Glutamatergic neuron (in vitro differentiated cells): ENCODE measurements at regions not wholly inside any gene's neighbourhood (a gene's known extent, or its start where the extent isn't known, plus 50 kb on each side); places are given as distances from the start of the nearest gene placed in this dataset.

Source experiments
- DNase-seq: peaks from one replicate; pipeline ENCODE4 v3.0.0; 2022
- H3K27ac Mint-ChIP-seq: one replicate; pipeline ENCODE4 v1.8.0; 2020; ENCODE audit warnings: mild to moderate bottlenecking, mixed read lengths, inconsistent platforms; ENCODE audit not compliant: unreplicated experiment
- H3K27me3 Mint-ChIP-seq: one replicate; pipeline ENCODE4 v1.8.0; 2020; ENCODE audit warnings: mild to moderate bottlenecking, moderate library complexity, mixed read lengths, inconsistent platforms; ENCODE audit not compliant: unreplicated experiment
- H3K36me3 Mint-ChIP-seq: one replicate; pipeline ENCODE4 v1.8.0; 2020; ENCODE audit warnings: mild to moderate bottlenecking, mixed read lengths, inconsistent platforms; ENCODE audit not compliant: unreplicated experiment
- H3K4me1 Mint-ChIP-seq: one replicate; pipeline ENCODE4 v1.8.0; 2020; ENCODE audit warnings: mild to moderate bottlenecking, low read depth, mixed read lengths, inconsistent platforms; ENCODE audit not compliant: unreplicated experiment
- H3K4me3 Mint-ChIP-seq: one replicate; pipeline ENCODE4 v1.8.0; 2020; ENCODE audit warnings: mild to moderate bottlenecking, mixed read lengths, inconsistent platforms; ENCODE audit not compliant: unreplicated experiment
- H3K9me3 Mint-ChIP-seq: one replicate; pipeline ENCODE4 v1.8.0; 2020; ENCODE audit warnings: mild to moderate bottlenecking, moderate library complexity, mixed read lengths, inconsistent platforms; ENCODE audit not compliant: unreplicated experiment
- CTCF ChIP-seq: fragments of 200-600 bp; sonication (generic); IDR thresholded peaks from one replicate; pipeline ENCODE4 v1.5.0; 2021; ENCODE audit not compliant: partially characterized antibody, unreplicated experiment

- DNase-seq, result no peak
- H3K27ac Mint-ChIP-seq, result no peak overlapping the region
- H3K4me1 Mint-ChIP-seq, result peaks cover 4% of the 10 kb centered on the region
- TF ChIP-seq CTCF, result no peak
- H3K9me3 Mint-ChIP-seq, result no peaks in the 10 kb centered on the region
- no peaks in the 10 kb centered on the region for H3K36me3 Mint-ChIP-seq
- H3K27me3 Mint-ChIP-seq, result peaks cover 1% of the 10 kb centered on the region
- no peak overlapping the region for H3K4me3 Mint-ChIP-seq
Measured at GRCh38 chr2:194314042-194314441, 1343.0 kb upstream of the SLC39A10 start.

DNA sequence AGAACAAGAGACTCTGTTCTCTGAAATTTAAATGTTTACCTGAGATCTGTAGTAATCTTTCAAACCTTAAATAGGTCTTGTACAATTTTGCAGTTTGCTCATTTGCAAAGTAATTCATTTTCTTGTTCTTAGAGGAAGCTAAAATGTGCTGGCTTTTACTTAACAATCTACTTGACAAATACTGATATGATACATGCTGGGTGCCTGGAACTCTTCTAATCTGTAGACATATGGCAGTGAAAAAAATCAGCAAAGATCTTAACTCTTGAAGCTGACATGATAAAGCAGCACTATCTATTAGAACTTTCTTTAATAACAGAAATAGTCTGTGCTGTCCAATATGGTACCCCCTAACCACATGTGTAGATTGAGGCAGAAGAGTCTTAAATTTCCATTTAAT, 1352.8 kb upstream of the SLC39A10 start:
- no peak overlapping the region for H3K27ac Mint-ChIP-seq
- DNase-seq, result no peak

GRCh38 chr2:194301946-194302345, 1355.1 kb upstream of the SLC39A10 start:
- Mint-ChIP-seq H3K4me1 (peaks cover 5% of the 10 kb centered on the region), H3K36me3 (no peaks in the 10 kb centered on the region), H3K4me3 (no peak overlapping the region), H3K27me3 (no peaks in the 10 kb centered on the region), H3K9me3 (no peaks in the 10 kb centered on the region), H3K27ac (no peak overlapping the region)
- TF ChIP-seq CTCF, result no peak
- no peak for DNase-seq

More for the DNA sequence above, 1352.8 kb upstream of the SLC39A10 start:
- no peaks in the 10 kb centered on the region for H3K9me3 Mint-ChIP-seq
- no peaks in the 10 kb centered on the region for H3K36me3 Mint-ChIP-seq
- TF ChIP-seq CTCF, result no peak
- H3K27me3 Mint-ChIP-seq, result peaks cover 1% of the 10 kb centered on the region
- no peak overlapping the region for H3K4me3 Mint-ChIP-seq
- peaks cover 5% of the 10 kb centered on the region for H3K4me1 Mint-ChIP-seq

DNA sequence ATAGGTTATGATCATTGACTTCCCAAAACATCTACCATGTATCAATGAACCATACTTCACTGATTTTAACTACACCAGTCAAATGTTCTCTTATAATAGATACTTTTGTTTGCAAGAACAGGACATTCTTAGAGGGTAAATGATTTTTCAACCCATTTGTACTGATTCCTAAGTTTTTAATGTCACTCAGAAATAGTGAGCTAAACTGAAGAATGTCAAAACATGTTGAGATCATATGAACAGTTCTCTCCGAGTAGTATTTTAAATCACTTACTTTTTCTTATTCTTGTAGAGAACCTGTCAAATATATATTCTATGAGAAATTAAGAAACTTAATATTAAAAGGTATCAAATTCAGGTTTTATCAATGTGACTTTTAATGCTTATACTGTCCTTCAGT, 1362.9 kb upstream of the SLC39A10 start:
- Mint-ChIP-seq H3K4me3 (no peak overlapping the region), H3K27ac (no peak overlapping the region), H3K4me1 (no peaks in the 10 kb centered on the region), H3K27me3 (peaks cover 2% of the 10 kb centered on the region), H3K36me3 (no peaks in the 10 kb centered on the region), H3K9me3 (no peaks in the 10 kb centered on the region)
- no peak for DNase-seq
- no peak for TF ChIP-seq CTCF

GRCh38 chr2:194291104-194291503, 1365.9 kb upstream of the SLC39A10 start:
- Mint-ChIP-seq H3K36me3 (no peaks in the 10 kb centered on the region), H3K4me3 (no peak overlapping the region), H3K9me3 (no peaks in the 10 kb centered on the region), H3K27me3 (peaks cover 2% of the 10 kb centered on the region), H3K4me1 (no peaks in the 10 kb centered on the region), H3K27ac (no peak overlapping the region)
- TF ChIP-seq CTCF, result no peak
- DNase-seq, result no peak
